H9 (cell line): ENCODE measurements at regions not wholly inside any gene's neighbourhood (a gene's known extent, or its start where the extent isn't known, plus 50 kb on each side); places are given as distances from the start of the nearest gene placed in this dataset.

Experiments
- DNase-seq: peaks from one replicate; pipeline ENCODE4 v3.0.0-alpha.2; 2017
- H2AFZ ChIP-seq: one replicate; pipeline ENCODE4 v1.6.1; 2013; ENCODE audit warnings: mild to moderate bottlenecking, low read length, control low read depth, moderate library complexity
- H2AK5ac ChIP-seq: 2 replicates; pipeline ENCODE4 v1.6.1; 2013; ENCODE audit warnings: low read length, control low read depth, mixed read lengths; ENCODE audit not compliant: insufficient read length
- H2BK120ac ChIP-seq: one replicate; pipeline ENCODE4 v1.6.1; 2013; ENCODE audit warnings: low read depth, mild to moderate bottlenecking, low read length, control low read depth, inconsistent platforms; ENCODE audit not compliant: poor library complexity, severe bottlenecking
- H2BK12ac ChIP-seq: 2 replicates; pipeline ENCODE4 v1.6.1; 2013; ENCODE audit warnings: low read length, control low read depth, mixed read lengths, low read depth; ENCODE audit not compliant: insufficient read length
- H2BK15ac ChIP-seq: 2 replicates; pipeline ENCODE4 v1.6.1; 2013; ENCODE audit warnings: low read depth, low read length, control low read depth
- H2BK20ac ChIP-seq: one replicate; pipeline ENCODE4 v1.6.1; 2013; ENCODE audit warnings: low read depth, mild to moderate bottlenecking, low read length, control low read depth, inconsistent platforms; ENCODE audit not compliant: poor library complexity, severe bottlenecking
- H2BK5ac ChIP-seq: 2 replicates; pipeline ENCODE4 v1.6.1; 2013; ENCODE audit warnings: low read length, control low read depth, mixed read lengths; ENCODE audit not compliant: insufficient read length
- H3K14ac ChIP-seq: 2 replicates; pipeline ENCODE4 v1.6.1; 2013; ENCODE audit warnings: low read length, control low read depth; ENCODE audit not compliant: insufficient read depth
- H3K18ac ChIP-seq: 2 replicates; pipeline ENCODE4 v1.6.1; 2013; ENCODE audit warnings: low read depth, mild to moderate bottlenecking, mixed read lengths, low read length, control low read depth; ENCODE audit not compliant: insufficient read length
- H3K23ac ChIP-seq: 2 replicates; pipeline ENCODE4 v1.6.1; 2013; ENCODE audit warnings: low read length, control low read depth, mixed read lengths, low read depth; ENCODE audit not compliant: insufficient read length
- H3K23me2 ChIP-seq: 2 replicates; pipeline ENCODE4 v1.6.1; 2013; ENCODE audit warnings: low read depth, mild to moderate bottlenecking, mixed read lengths, low read length, control low read depth; ENCODE audit not compliant: insufficient read length, poor library complexity, severe bottlenecking
- H3K27ac ChIP-seq: 2 replicates; pipeline ENCODE4 v1.5.1; 2013; ENCODE audit warnings: low read length, control low read depth, mixed read lengths, low read depth; ENCODE audit not compliant: insufficient read length
- H3K27me3 ChIP-seq: 2 replicates; pipeline ENCODE4 v1.6.1; 2013; ENCODE audit warnings: low read length, control low read depth, inconsistent platforms; ENCODE audit not compliant: insufficient read depth
- H3K4ac ChIP-seq: 2 replicates; pipeline ENCODE4 v1.6.1; 2013; ENCODE audit warnings: low read depth, mild to moderate bottlenecking, control low read depth, inconsistent platforms, low read length, moderate library complexity
- H3K4me1 ChIP-seq: 2 replicates; pipeline ENCODE4 v1.6.1; 2013; ENCODE audit warnings: low read length, control low read depth, inconsistent platforms; ENCODE audit not compliant: insufficient read depth
- H3K4me2 ChIP-seq: 2 replicates; pipeline ENCODE4 v1.6.1; 2013; ENCODE audit warnings: low read length, control low read depth, mixed read lengths; ENCODE audit not compliant: insufficient read length, insufficient read depth
- H3K56ac ChIP-seq: 2 replicates; pipeline ENCODE4 v1.6.1; 2013; ENCODE audit warnings: low read depth, mild to moderate bottlenecking, mixed read lengths, low read length, control low read depth; ENCODE audit not compliant: insufficient read length
- H3K79me1 ChIP-seq: 2 replicates; pipeline ENCODE4 v1.6.1; 2013; ENCODE audit warnings: low read depth, mild to moderate bottlenecking, moderate library complexity, low read length, control low read depth, inconsistent platforms; ENCODE audit not compliant: insufficient read depth, poor library complexity, severe bottlenecking
- H3K79me2 ChIP-seq: 2 replicates; pipeline ENCODE4 v1.6.1; 2013; ENCODE audit warnings: low read length, control low read depth, inconsistent platforms; ENCODE audit not compliant: insufficient read depth
- H3K9ac ChIP-seq: 2 replicates; pipeline ENCODE4 v1.6.1; 2013; ENCODE audit warnings: low read length, control low read depth, mixed read lengths; ENCODE audit not compliant: insufficient read length; ENCODE audit errors: extremely low read depth
- H3K9me3 ChIP-seq: one replicate; pipeline ENCODE4 v1.6.1; 2013; ENCODE audit warnings: low read depth, low read length, inconsistent platforms; ENCODE audit not compliant: control insufficient read depth
- H3T11ph ChIP-seq: one replicate; pipeline ENCODE4 v1.6.1; 2013; ENCODE audit warnings: mild to moderate bottlenecking, low read length, control low read depth, inconsistent platforms
- H4K20me1 ChIP-seq: one replicate; pipeline ENCODE4 v1.6.1; 2013; ENCODE audit not compliant: control insufficient read depth, insufficient read length, insufficient read depth
- H4K5ac ChIP-seq: 2 replicates; pipeline ENCODE4 v1.6.1; 2013; ENCODE audit warnings: low read depth, mild to moderate bottlenecking, mixed read lengths, low read length, control low read depth; ENCODE audit not compliant: insufficient read length
- H4K8ac ChIP-seq: replicated peaks from 2 replicates; pipeline ENCODE4 v1.6.1; 2013; ENCODE audit warnings: low read length, control low read depth, mixed read lengths, low read depth; ENCODE audit not compliant: insufficient read length
- H4K91ac ChIP-seq: 2 replicates; pipeline ENCODE4 v1.6.1; 2013; ENCODE audit warnings: low read depth, mild to moderate bottlenecking, moderate library complexity, mixed read lengths, low read length, control low read depth; ENCODE audit not compliant: insufficient read length
- H3K27ac Mint-ChIP-seq, 3 experiments: 2 replicates in 2 of 3; 3 replicates in 1 of 3; pipeline ENCODE4 v1.8.0; 2020 to 2021; ENCODE audit warnings: mixed read lengths in 3 of 3, mild to moderate bottlenecking in 1 of 3, moderate library complexity in 1 of 3
- H3K27me3 Mint-ChIP-seq: 2 replicates; pipeline ENCODE4 v1.8.0; 2021; ENCODE audit warnings: low read depth, mild to moderate bottlenecking, moderate library complexity, mixed read lengths
- H3K36me3 Mint-ChIP-seq, 3 experiments: 2 replicates in 2 of 3; 3 replicates in 1 of 3; pipeline ENCODE4 v1.8.0; 2020 to 2021; ENCODE audit warnings: low read depth in 3 of 3, mixed read lengths in 3 of 3; ENCODE audit not compliant: insufficient read depth in 1 of 3
- H3K4me1 Mint-ChIP-seq, 2 experiments: 2 replicates each; pipeline ENCODE4 v1.8.0; 2020; ENCODE audit warnings: mixed read lengths in 2 of 2
- H3K4me3 Mint-ChIP-seq, 2 experiments: 2 replicates in 1 of 2; 3 replicates in 1 of 2; pipeline ENCODE4 v1.8.0; 2020 to 2021; ENCODE audit warnings: mild to moderate bottlenecking in 2 of 2, mixed read lengths in 2 of 2, moderate library complexity in 1 of 2
- H3K9me3 Mint-ChIP-seq, 2 experiments: 2 replicates in 1 of 2; 3 replicates in 1 of 2; pipeline ENCODE4 v1.8.0; 2020; ENCODE audit warnings: mild to moderate bottlenecking in 2 of 2, mixed read lengths in 2 of 2, moderate library complexity in 1 of 2
- CTCF ChIP-seq: fragments of 200-600 bp; sonication (generic); conservative IDR thresholded peaks from 3 replicates; pipeline ENCODE4 v1.8.0; 2021; ENCODE audit warnings: antibody characterized with exemption, mild to moderate bottlenecking
- WGBS: extraction: QIAGEN DNeasy Blood & Tissue Kit; methylation state at CpG from one replicate; pipeline ENCODE4 v1.1.7; 2013; ENCODE audit warnings: missing lambda C conversion rate, low lambda C conversion rate, mixed read lengths; ENCODE audit not compliant: insufficient read length; ENCODE audit errors: extremely low coverage; 5-methylcytosine and 5-hydroxymethylcytosine counted together

- H3K36me3 Mint-ChIP-seq: no peaks in the 10 kb centered on the region
- peaks cover 12% of the 10 kb centered on the region for H3K27me3 Mint-ChIP-seq
- no peaks in the 10 kb centered on the region for H3K79me2 ChIP-seq
- H3K4ac ChIP-seq: no peak overlapping the region
- H3K4me2 ChIP-seq: no peak overlapping the region
- no peak overlapping the region for H2AFZ ChIP-seq
- H3T11ph ChIP-seq: no peak overlapping the region
- no peak overlapping the region for H2BK15ac ChIP-seq
- no peaks in the 10 kb centered on the region for H3K23me2 ChIP-seq
- H3K79me1 ChIP-seq: no peaks in the 10 kb centered on the region
- H3K4me1 Mint-ChIP-seq: peaks cover 2 to 6% of the 10 kb centered on the region in 2 experiments; a peak in 3 of 4 replicates
- H3K14ac ChIP-seq: no peak overlapping the region
- no peaks in the 10 kb centered on the region for H4K20me1 ChIP-seq
- no peak overlapping the region for H4K5ac ChIP-seq
- H3K18ac ChIP-seq: no peak overlapping the region
- no peak overlapping the region for H3K4me3 Mint-ChIP-seq
- no peak overlapping the region for H2BK12ac ChIP-seq
- no peak overlapping the region for H3K23ac ChIP-seq
- H2BK120ac ChIP-seq: no peak overlapping the region
- WGBS: no CpG with 5 or more reads among the region's 8 CpGs
- TF ChIP-seq CTCF: no peak
- H2BK5ac ChIP-seq: no peak overlapping the region
- no peaks in the 10 kb centered on the region for H3K9me3 Mint-ChIP-seq
- H4K91ac ChIP-seq: no peak overlapping the region
- H2AK5ac ChIP-seq: no peak overlapping the region
- no peaks in the 10 kb centered on the region for H3K27me3 ChIP-seq
- no peaks in the 10 kb centered on the region for H3K4me1 ChIP-seq
- no peak for DNase-seq
- H2BK20ac ChIP-seq: no peak overlapping the region
- no peaks in the 10 kb centered on the region for H3K9me3 ChIP-seq
- no peak overlapping the region for H4K8ac ChIP-seq
- no peak overlapping the region for H3K9ac ChIP-seq
- H3K27ac ChIP-seq: no peak overlapping the region
- no peak overlapping the region for H3K56ac ChIP-seq
- no peak overlapping the region for H3K27ac Mint-ChIP-seq
These were observed 208.3 kb upstream of the SPRED2 start for GRCh38 chr2:65640793-65641103.
